Left ventricle myocardium inferior (tissue), 1 donor: ENCODE measurements at regions not wholly inside any gene's neighbourhood (a gene's known extent, or its start where the extent isn't known, plus 50 kb on each side); places are given as distances from the start of the nearest gene placed in this dataset.
"Not testable (repeated sequence)": the region's sequence is repeated elsewhere in the genome, so short reads cannot be mapped to it uniquely, and the experiment has no call there.

Experiments used
- DNase-seq: peaks from one replicate; pipeline ENCODE4 v3.0.0-alpha.2; 2020
- H3K27ac ChIP-seq: fragments of 200-600 bp; replicated peaks from 2 replicates; pipeline ENCODE4 v1.8.0; 2021
- H3K27me3 ChIP-seq: fragments of 200-600 bp; 2 replicates; pipeline ENCODE4 v1.8.0; 2021; ENCODE audit warnings: low read depth
- H3K36me3 ChIP-seq: fragments of 200-600 bp; 2 replicates; pipeline ENCODE4 v1.8.0; 2021
- H3K4me1 ChIP-seq: fragments of 200-600 bp; 2 replicates; pipeline ENCODE4 v1.8.0; 2021
- H3K4me3 ChIP-seq: fragments of 200-600 bp; 2 replicates; pipeline ENCODE4 v1.8.0; 2021; ENCODE audit warnings: mild to moderate bottlenecking, moderate library complexity
- H3K9me3 ChIP-seq: fragments of 200-600 bp; replicated peaks from 2 replicates; pipeline ENCODE4 v1.8.0; 2021
- intact Hi-C: fragments of 100-400 bp; cut with micrococcal nuclease; formaldehyde crosslinking; loops from one replicate; pipeline ENCODE4 v1.11.0; 2022
- TF ChIP-seq, protein P1 (sequence below): fragments of 200-600 bp; IDR thresholded peaks from 2 replicates; pipeline ENCODE4 v1.8.0; 2021; ENCODE audit warnings: antibody characterized with exemption, mild to moderate bottlenecking, borderline replicate concordance
- donor health status: DM: no; HTN: yes; CAD: no; lungs with severe emphysema.

DNA sequence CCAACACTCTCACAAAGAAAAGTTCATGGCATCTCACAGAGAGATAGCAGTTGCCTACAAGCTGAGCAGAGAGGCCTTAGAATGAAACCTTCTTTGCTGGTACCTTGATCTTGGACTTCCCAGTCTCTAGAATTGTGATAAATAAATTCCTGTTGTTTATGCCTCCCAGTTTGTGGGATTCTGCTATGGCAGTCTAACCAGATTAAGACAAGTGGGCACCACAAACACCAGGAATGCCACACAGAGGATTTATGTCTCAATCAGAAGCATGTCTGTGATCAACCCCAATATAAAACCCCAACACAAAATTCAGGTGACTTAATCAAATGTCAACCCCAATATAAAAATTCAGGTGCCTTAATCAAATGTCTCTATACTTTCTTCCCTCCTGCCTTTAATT, 581.3 kb downstream of the XPNPEP1 start:
- no peak overlapping the region for H3K4me3 ChIP-seq
- DNase-seq = no peak
- intact Hi-C loops = no loop called here
- peaks cover 10% of the 10 kb centered on the region for H3K9me3 ChIP-seq
- no peaks in the 10 kb centered on the region for H3K4me1 ChIP-seq
- H3K27me3 ChIP-seq = no peaks in the 10 kb centered on the region
- H3K36me3 ChIP-seq = no peaks in the 10 kb centered on the region
- TF ChIP-seq, protein P1, sequence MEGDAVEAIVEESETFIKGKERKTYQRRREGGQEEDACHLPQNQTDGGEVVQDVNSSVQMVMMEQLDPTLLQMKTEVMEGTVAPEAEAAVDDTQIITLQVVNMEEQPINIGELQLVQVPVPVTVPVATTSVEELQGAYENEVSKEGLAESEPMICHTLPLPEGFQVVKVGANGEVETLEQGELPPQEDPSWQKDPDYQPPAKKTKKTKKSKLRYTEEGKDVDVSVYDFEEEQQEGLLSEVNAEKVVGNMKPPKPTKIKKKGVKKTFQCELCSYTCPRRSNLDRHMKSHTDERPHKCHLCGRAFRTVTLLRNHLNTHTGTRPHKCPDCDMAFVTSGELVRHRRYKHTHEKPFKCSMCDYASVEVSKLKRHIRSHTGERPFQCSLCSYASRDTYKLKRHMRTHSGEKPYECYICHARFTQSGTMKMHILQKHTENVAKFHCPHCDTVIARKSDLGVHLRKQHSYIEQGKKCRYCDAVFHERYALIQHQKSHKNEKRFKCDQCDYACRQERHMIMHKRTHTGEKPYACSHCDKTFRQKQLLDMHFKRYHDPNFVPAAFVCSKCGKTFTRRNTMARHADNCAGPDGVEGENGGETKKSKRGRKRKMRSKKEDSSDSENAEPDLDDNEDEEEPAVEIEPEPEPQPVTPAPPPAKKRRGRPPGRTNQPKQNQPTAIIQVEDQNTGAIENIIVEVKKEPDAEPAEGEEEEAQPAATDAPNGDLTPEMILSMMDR = no peak
- no peak overlapping the region for H3K27ac ChIP-seq

DNA sequence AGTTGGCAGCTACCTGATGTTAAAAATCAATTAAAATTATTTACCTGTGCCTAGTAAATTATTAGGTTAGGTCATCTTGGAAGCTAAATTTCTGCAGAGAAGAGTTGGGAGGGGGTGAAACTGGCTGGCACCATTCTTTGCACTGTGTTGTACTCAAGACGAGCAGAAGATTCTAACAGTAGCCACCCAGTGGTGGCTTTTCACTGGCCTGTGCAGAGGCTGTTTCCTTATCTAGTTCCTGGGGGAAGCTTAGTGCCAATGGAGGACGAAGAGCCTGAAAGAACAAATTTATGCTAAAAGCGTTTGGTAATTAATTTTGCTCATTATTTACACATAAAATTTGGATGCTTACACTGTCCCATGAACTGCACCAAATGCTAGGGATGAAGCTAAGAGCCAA, 595.3 kb downstream of the XPNPEP1 start:
- no peak overlapping the region for H3K27ac ChIP-seq
- no peak for DNase-seq
- TF ChIP-seq, protein P1 = no peak
- H3K4me1 ChIP-seq = no peaks in the 10 kb centered on the region
- no peaks in the 10 kb centered on the region for H3K9me3 ChIP-seq
- no peaks in the 10 kb centered on the region for H3K36me3 ChIP-seq
- intact Hi-C loops = no loop called here
- no peaks in the 10 kb centered on the region for H3K27me3 ChIP-seq
- no peak overlapping the region for H3K4me3 ChIP-seq

DNA sequence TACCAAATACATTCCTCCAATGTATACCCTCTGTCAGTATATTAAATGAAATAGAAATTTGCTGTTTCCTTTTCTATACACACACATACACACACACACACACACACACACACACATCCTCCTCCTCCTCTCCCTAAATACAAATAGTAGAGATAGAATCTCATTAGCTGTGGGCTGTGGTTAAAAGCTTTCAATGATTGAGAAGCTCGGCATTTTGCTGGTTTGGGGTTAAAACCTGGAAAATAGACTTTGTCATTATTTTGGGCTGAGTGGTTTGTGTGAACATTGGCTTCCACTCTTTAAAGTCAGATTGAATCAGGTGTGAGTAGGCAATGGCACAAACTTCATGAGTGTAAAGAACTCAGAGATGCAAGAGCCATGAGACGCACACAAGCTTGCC, 596.0 kb downstream of the XPNPEP1 start:
- TF ChIP-seq, protein P1 = no peak
- Histone ChIP-seq H3K27me3 (no peaks in the 10 kb centered on the region), H3K9me3 (no peaks in the 10 kb centered on the region), H3K27ac (no peak overlapping the region), H3K4me3 (no peak overlapping the region), H3K4me1 (no peaks in the 10 kb centered on the region), H3K36me3 (no peaks in the 10 kb centered on the region)
- intact Hi-C loops = no loop called here
- no peak for DNase-seq

DNA sequence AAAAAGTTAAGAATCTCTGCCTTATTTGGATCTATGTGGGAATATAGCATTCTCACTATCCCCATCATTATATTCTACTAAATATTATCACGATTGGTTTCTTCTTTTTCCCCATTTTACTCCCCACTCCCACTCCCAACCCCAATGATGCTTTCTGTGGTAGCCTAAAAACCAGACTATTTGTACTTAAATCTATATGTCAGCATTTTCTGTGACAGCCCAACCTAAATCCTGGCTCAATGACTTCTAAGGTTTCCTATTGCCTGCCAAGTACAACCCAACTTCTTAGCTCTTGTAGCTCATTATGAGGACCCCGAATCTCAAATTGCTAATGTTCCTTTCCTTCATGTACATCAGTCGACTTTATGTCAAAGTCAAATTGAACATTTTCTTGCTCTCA, 598.6 kb downstream of the XPNPEP1 start:
- Histone ChIP-seq H3K4me3 (no peak overlapping the region), H3K27me3 (no peaks in the 10 kb centered on the region), H3K9me3 (peaks cover 18% of the 10 kb centered on the region), H3K36me3 (no peaks in the 10 kb centered on the region), H3K27ac (no peak overlapping the region), H3K4me1 (no peaks in the 10 kb centered on the region)
- no peak for DNase-seq
- intact Hi-C loops = no loop called here
- TF ChIP-seq, protein P1 = no peak

DNA sequence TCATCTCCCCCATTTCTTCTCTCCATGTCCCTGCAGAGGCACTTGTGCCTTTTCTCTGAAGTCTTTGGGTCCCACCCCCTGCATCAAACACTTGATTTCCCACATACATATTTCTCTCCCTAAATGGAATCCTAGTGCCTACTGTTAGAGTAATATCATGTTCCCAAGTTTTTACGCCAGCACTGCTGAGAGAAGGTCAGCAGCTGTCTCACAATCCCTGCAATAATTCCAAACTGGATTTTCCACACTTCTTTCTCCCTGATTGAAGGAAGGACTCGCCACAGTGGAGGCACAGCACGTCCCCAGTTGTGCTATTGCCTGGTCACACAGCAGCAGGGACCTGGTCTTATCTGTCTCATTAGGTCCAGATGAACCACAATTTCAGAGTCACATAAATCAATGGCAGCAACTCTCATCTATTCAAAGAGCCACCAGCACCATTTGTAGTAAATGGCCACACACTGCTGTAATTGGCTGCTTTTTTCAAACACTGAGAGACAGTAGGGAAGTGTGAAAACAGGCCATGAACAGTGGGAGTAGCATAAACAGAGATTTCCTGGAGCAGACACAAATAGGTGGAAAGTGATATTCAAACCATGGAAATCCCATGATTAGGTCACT, 605.5 kb downstream of the XPNPEP1 start:
- H3K36me3 ChIP-seq = no peaks in the 10 kb centered on the region
- H3K4me1 ChIP-seq = no peaks in the 10 kb centered on the region
- no peak for DNase-seq
- H3K4me3 ChIP-seq = no peak overlapping the region
- TF ChIP-seq, protein P1 = no peak
- H3K27me3 ChIP-seq = no peaks in the 10 kb centered on the region
- H3K9me3 ChIP-seq = peaks cover 24% of the 10 kb centered on the region
- intact Hi-C loops = no loop called here
- no peak overlapping the region for H3K27ac ChIP-seq

DNA sequence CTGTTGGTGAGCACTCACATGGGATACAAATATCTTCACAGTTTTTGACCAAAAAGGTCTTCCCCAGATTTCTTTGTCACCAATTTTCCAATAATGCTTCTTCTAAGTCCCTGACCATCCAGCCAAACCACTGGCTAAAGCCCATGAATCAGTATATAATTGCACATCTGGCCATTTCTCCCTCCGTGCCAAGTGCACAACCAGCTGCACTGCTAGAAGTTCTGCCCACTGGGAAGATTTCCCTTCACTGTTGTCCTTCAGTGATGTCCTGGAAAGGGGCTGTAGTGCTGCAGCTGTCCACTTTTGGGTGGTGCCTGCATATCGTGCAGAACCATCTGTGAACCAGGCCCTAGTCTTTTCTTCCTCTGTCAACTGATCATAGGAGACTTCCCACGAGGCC, 609.3 kb downstream of the XPNPEP1 start:
- H3K36me3 ChIP-seq, H3K9me3 ChIP-seq, H3K27ac ChIP-seq, intact Hi-C loops, H3K4me1 ChIP-seq, H3K27me3 ChIP-seq, DNase-seq, H3K4me3 ChIP-seq: not testable (repeated sequence)

DNA sequence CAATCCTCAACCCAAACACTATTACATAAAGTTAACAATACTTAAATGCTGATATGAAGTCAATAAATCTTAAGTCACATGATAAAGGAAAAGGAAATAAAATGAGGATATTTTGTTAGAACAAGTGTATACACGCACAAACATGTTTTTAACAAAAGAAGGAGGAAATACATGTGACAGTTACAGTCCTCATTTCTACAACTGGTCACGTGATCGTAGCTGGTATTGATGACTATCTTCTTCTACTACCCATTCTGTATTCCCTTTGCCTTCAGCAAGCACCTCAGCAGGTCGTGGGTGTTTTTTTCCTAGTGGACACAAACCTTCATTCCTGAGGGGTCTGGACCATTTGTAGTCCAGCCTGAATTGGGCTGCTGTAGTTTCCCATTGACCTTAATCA, 610.8 kb downstream of the XPNPEP1 start:
- H3K36me3 ChIP-seq, DNase-seq, intact Hi-C loops, H3K9me3 ChIP-seq, H3K27me3 ChIP-seq, H3K4me1 ChIP-seq, H3K27ac ChIP-seq, H3K4me3 ChIP-seq: not testable (repeated sequence)
